ENCODE measurements at regions not wholly inside any gene's neighbourhood (a gene's known extent, or its start where the extent isn't known, plus 50 kb on each side); places are given as distances from the start of the nearest gene placed in this dataset.

DNA sequence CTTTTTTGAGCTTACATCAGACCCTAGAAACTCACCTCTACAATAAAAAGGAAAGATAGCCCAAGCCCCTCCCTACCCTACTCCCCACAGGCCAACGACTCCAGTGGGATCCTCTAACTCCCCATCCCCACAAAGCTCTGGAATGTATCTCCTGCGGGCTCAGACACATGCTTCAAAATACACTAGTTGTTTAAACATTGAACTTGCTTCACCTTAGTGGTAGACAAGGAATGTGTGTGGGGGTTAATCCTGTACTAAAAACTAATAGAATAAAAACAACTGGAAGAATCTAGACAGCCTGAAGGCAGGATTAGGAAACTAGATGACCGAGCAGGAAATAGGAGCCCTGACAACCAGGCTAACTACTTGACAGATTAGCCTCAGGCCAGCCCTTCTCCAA lies 211.5 kb downstream of the SUCLG1 start:
- intact Hi-C loops (cut with DNase I), result no loop called here
- Histone ChIP-seq H3K4me1 (no peaks in the 10 kb centered on the region), H3K27me3 (no peaks in the 10 kb centered on the region), H3K27ac (no peak overlapping the region), H3K4me3 (no peak overlapping the region), H3K9me3 (no peaks in the 10 kb centered on the region), H3K36me3 (no peaks in the 10 kb centered on the region)
- ATAC-seq (no peak), DNase-seq (no peak)
- no peak for TF ChIP-seq CTCF (IDR thresholded peaks at IDR 0.05)

- Histone ChIP-seq H3K27ac (peak overlapping the region in 1 of 2 donors; percentile 33), H3K9me3 (no peaks in the 10 kb centered on the region), H3K36me3 (no peaks in the 10 kb centered on the region), H3K27me3 (no peaks in the 10 kb centered on the region), H3K4me3 (no peak overlapping the region), H3K4me1 (no peaks in the 10 kb centered on the region)
- no peak for ATAC-seq
- intact Hi-C loops (cut with DNase I), result no loop called here
- TF ChIP-seq CTCF (IDR thresholded peaks at IDR 0.05), result no peak
- DNase-seq, result peak in 1 of 4 donors; percentile 7
Observed at GRCh38 chr2:84243788-84244733, 215.0 kb downstream of the SUCLG1 start.

- ATAC-seq (no peak), DNase-seq (no peak)
- intact Hi-C loops (cut with DNase I), result no loop called here
- no peaks in the 10 kb centered on the region for H3K27me3 ChIP-seq
- TF ChIP-seq CTCF (IDR thresholded peaks at IDR 0.05), result no peak
- no peak overlapping the region for H3K4me3 ChIP-seq
- no peaks in the 10 kb centered on the region for H3K4me1 ChIP-seq
- no peaks in the 10 kb centered on the region for H3K36me3 ChIP-seq
- no peaks in the 10 kb centered on the region for H3K9me3 ChIP-seq
- H3K27ac ChIP-seq, result no peak overlapping the region
Observed at GRCh38 chr2:84238907-84239306, 220.2 kb downstream of the SUCLG1 start.

- intact Hi-C loops (cut with DNase I), result no loop called here
- TF ChIP-seq CTCF (IDR thresholded peaks at IDR 0.05), result no peak
- no peak overlapping the region for H3K4me3 ChIP-seq
- H3K36me3 ChIP-seq, result no peaks in the 10 kb centered on the region
- DNase-seq (no peak), ATAC-seq (no peak)
- H3K27ac ChIP-seq, result no peak overlapping the region
- no peaks in the 10 kb centered on the region for H3K9me3 ChIP-seq
- H3K4me1 ChIP-seq, result no peaks in the 10 kb centered on the region
- no peaks in the 10 kb centered on the region for H3K27me3 ChIP-seq
Observed at GRCh38 chr2:84236288-84236687, 222.8 kb downstream of the SUCLG1 start.

DNA sequence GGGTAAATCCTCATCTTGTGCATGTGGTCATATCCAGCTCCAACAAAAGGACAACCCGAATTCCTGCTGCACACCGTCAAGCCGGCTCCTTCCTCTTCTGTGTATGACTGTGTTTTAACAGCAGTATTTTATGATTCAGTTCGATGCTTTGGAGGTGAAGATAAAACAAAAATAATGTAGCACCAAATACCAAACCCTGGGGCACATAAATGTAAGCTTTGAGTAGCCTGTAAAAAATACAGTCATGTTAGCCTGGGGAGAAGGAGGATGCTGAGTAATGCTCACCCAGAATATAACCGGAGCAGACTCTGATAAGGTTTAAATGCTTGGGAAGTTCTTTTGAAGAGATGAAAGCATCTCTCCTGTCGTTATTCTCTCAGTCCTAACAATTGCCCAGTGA lies 225.0 kb downstream of the SUCLG1 start:
- H3K9me3 ChIP-seq, result no peaks in the 10 kb centered on the region
- ATAC-seq, result no peak
- no peak for TF ChIP-seq CTCF (IDR thresholded peaks at IDR 0.05)

More for the DNA sequence above, 225.0 kb downstream of the SUCLG1 start:
- no peak for DNase-seq
- Histone ChIP-seq H3K36me3 (no peaks in the 10 kb centered on the region), H3K4me3 (no peak overlapping the region), H3K4me1 (no peaks in the 10 kb centered on the region), H3K27ac (no peak overlapping the region), H3K27me3 (no peaks in the 10 kb centered on the region)
- intact Hi-C loops (cut with DNase I), result no loop called here

All from left lung (tissue), 4 donors.